CMK (cell line): ENCODE measurements at regions not wholly inside any gene's neighbourhood (a gene's known extent, or its start where the extent isn't known, plus 50 kb on each side); places are given as distances from the start of the nearest gene placed in this dataset.
"Not testable (repeated sequence)": the region's sequence is repeated elsewhere in the genome, so short reads cannot be mapped to it uniquely, and the experiment has no call there.

Experiments
- DNase-seq: peaks from one replicate; pipeline ENCODE4 v3.0.0-alpha.2; 2010; ENCODE audit warnings: low read depth

DNA sequence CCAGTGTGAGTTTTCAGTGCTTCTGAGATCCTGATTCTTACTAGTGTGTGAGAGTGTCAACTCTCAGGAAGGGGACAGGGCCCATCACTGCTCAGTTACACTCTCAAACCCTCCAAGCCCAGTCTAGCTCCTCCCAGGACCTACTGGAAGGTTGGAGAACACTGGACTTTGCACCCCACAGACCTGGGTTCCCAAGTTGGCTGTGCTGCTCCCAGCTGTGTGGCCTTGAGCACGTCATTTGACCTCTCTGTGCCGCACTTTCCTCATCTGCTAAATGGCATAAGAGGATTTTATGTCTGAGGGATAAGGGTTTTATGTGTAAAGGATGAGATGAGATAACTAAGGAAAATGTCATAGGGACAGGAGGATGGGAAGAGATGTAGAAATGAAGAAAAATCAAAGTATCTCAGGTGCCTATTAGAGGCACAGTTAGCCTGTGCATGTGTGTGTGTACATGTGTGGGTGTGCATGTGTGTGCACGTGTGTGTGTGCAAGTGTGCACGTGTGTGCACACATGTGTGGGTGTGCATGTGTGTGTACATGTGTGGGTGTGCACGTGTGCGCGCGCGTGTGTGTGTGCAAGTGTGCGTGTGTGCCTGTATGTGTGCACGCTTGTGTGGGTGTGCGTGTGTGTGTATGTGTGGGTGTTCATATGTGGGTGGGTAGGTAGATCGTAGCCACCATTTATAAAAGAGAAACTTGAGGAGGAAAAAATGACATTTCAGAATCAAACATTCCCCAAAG lies 108.0 kb upstream of the GRK3 start:
- not testable (repeated sequence) for DNase-seq

DNA sequence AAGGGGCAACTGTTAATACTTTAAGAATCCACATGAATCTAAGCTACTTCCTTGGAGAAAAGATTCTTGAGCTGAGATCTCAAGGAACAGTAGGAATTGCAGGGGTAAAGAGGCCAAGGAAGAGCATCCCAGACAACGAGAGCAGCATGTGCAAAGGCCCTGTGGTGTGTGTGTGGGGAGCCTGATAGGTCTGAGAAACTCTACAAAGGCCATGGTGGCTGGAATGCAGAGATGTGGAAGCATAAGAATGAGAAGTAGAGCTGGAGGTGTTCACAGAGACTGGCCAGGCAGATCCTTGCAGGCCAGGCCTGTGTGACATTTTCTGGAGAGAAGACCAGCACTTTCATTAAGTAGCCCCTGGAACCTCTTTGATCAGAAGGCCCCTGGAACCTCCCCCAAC lies 105.8 kb upstream of the GRK3 start:
- DNase-seq = not testable (repeated sequence)

DNA sequence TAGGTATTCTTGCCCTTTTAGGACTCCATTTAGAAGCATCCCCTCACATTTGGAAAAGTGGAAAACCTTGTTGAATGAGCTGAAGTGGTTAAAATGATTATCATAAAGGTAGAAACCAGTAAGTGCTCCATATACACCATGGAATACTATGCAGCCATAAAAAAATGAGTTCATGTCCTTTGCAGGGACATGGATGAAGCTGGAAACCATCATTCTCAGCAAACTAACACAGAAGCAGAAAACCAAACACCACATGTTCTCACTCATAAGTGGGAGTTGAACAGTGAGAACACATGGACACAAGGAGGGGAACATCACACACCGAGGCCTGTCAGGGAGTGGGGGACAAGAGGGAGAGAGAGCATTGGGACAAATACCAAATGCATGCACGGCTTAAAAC lies 103.8 kb upstream of the GRK3 start:
- not testable (repeated sequence) for DNase-seq

GRCh38 chr22:25461301-25461700 lies 103.2 kb upstream of the GRK3 start:
- no peak for DNase-seq

DNA sequence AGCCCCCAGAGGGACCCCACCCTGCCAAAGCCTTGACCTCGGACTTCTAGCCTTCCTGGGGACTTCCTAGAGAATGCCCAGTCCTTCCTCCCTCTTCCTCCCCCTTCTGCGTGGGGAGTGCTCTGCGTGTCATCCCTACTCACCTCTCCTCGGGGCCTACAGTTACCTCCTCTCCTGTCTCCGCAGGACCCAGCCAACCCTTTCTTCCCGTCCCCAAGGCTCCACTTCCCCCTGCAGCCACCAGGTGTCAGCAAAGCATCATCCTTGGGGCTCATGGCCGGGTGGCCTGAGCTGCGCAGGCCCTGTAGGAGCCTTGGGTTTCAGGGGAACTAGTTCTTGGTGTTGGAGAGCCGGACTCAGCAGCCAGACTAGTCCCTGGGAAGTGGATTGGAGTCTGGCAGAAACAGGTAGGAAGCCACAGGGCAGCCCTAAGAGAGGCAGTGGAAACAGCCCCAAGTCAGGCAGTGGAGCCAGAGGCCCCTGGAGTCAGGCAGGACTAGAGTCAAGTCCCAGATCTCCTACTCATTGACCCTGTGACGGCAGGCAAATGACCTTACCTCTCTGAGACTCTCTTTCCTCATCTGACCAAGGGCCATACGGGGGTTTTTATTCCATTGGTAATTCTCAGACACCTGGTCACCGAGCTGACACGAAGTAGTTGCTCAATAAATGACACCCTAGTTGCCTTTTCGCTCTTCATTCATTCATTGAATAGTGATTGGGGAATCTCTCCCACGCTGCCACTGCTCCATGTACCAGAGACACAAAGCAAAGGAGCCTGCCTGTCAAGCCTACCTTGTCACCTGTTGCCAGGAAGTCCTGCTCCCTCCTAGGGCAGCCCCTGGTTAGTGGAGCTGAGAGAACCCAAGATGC lies 101.8 kb upstream of the GRK3 start:
- DNase-seq = not testable (repeated sequence)

DNA sequence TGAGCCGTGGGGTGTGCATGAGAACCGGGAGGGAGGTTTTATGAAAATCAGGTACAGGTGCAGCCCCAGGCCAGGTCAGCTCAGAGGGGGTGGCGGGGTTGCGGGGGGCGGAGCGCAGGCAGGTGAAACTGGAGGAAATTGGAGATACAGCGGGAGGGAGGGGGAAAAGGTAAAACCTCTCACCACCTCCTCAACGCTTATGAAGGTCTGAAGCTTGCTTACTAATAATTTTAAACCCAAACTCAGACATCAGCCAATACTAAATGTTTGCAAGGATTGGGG lies 101.2 kb upstream of the GRK3 start:
- not testable (repeated sequence) for DNase-seq

GRCh38 chr22:25464326-25464725 lies 100.1 kb upstream of the GRK3 start:
- not testable (repeated sequence) for DNase-seq

GRCh38 chr22:25465949-25466348 lies 98.5 kb upstream of the GRK3 start:
- DNase-seq = no peak

DNA sequence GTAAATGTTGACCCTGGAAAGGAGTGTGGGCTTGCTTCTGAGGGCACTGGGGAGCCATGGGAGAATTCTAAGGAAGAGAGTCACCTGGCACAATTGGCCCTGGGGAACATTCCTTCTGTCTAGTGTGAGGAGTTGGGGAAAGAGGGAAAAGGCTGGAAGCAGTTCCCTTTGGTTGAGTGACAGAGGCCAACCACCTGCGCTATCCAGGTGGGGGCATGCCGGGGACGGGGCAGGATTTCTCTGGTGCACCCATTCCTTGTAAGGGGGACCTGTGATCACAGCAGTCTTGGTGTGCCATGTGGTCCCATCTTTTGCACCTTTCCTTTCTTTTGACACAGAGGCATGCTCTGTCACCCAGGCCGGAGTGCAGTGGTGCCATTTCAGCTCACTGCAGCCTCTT lies 92.1 kb upstream of the GRK3 start:
- no peak for DNase-seq

DNA sequence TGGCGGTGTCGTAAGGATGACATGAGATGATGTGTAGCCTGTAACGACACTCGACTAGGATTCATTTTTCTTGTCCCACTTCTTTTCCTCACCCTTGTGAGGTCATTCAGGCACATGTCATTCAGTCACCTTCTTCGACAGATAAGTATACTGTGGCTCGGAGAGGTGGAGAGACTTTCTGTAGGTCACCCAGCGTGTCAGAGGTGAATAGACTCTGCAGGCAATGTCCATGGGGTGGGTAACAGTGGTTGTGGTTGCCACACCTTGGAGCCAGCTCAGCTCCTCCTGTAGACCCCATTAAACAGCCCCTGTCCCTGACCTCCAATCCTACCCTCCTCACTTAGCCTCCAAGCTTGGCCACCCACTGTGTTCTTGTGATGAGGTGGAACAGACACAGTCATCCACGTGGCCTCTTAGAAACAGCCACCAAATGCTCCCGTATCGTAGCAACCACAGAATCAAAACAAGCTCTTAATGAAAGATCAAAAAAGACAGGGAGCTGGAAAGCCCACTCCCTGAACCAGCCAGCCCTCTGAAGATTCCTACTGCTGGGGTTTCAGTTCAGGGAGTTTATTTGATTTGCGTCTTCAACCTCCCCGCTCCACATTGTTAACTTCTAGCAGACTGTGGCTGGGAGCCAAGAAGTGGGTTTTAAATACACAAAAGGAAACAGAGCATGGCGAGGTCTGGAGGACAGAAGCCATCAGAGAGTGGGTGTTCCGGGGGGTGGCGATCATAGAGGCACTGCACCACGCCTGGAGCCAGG lies 89.0 kb upstream of the GRK3 start:
- no peak for DNase-seq

DNA sequence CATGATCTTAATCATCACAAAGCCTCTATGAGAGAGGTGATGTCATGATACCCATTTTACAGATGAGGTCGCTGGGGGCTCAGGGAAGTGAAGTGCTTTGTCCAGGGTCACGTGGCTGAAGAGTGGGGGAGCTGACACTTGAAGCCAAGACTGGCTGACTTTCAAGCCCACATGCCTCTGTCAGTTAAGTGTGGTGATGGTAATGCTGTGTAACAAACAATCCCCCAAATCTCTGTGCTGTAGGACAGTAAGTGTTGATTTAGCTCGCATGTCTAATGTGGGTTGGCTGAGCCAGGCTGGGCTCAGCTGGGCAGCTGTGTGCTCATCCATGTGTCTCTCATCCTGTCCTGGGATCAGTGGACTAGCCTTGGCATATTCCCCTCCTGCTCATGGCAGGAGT lies 87.1 kb upstream of the GRK3 start:
- DNase-seq = no peak

- no peak for DNase-seq
Measured at GRCh38 chr22:25478111-25478510, 86.4 kb upstream of the GRK3 start.

GRCh38 chr22:25478528-25478927 lies 85.9 kb upstream of the GRK3 start:
- DNase-seq = no peak

DNA sequence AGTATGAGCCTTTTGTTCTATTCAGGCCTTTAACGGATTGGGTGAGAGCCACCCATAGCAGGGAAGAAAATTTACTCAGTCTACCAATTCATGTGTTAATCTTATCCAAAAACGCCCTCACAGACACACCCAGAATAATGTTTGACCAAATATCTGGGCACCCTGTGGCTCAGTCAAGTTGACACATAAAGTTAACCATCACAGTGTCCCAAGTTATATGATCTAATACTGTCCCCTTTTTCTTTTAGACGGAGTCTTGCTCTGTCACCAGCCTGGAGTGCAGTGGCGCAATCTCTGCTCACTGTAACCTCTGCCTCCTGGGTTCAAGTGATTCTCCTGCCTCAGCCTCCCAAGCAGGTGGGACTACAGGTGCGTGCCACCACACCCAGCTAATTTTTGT lies 83.6 kb upstream of the GRK3 start:
- DNase-seq = not testable (repeated sequence)

- DNase-seq = no peak
Measured at GRCh38 chr22:25482091-25482760, 82.2 kb upstream of the GRK3 start.

- DNase-seq = no peak
Measured at GRCh38 chr22:25482868-25483639, 81.4 kb upstream of the GRK3 start.

- DNase-seq = no peak
Measured at GRCh38 chr22:25483931-25484330, 80.5 kb upstream of the GRK3 start.

GRCh38 chr22:25484521-25485315 lies 79.8 kb upstream of the GRK3 start:
- no peak for DNase-seq

DNA sequence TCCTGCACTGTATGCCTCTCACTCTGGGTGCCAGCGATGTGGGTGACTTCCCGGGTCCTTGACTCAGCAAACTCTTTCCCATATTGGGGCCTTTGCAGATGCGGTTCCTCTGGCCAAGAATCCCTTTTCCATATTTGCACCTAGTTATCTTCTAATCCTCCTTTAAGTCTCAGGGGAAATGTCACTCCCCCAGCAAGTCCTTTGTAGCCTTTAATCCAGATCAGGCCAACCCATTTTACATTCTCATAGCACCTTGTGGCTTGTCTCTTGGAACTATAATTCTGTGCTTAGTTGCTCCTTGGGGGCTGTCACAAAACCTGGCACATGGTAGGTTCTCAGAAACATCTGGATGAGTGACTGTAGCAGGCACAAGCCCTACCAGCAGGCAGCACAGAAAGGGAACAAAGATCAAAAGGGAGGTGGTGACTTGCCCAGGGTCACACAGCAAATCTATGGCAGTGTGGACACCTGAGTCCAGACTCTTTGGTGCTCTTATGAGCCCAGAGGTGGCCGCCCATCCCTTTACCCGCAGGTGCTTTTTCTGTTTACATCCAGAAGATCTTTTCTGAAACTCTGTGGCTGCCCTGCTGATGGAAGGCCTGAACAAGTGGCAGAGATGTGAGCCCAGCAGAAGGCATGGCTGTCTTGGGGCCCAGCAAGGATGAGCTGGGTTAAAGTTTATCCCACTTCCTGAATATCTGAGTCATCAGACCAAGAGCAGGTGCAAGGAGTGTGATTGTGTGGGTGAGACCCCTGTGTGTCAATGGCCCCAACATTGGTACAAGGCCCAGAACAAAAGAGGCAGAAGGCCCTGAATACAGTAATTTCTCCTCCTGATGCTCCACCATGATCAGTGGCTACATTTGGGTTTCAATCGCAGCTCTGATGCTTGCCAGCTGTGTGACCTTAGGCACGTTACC lies 78.6 kb upstream of the GRK3 start:
- DNase-seq = no peak

DNA sequence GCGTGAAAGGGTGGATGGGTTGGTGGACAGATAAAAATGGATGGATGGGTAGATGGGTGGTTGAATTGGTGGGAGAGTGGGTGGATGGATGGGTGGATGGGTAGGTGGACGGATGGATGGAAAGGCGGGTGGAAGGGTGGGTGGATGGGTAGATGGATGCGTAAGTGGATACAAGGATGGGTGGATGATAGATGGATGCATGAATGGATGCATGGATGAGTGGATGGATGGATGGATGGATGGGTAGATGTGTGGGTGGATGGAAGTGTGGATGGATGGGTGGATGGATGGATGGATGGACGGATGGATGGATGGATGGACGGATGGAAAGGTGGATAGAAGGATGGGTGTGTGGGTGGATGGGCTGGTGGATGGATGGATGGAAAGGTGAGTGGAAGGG lies 77.0 kb upstream of the GRK3 start:
- no peak for DNase-seq
